Spleen (tissue), 7 donors: ENCODE measurements at regions not wholly inside any gene's neighbourhood (a gene's known extent, or its start where the extent isn't known, plus 50 kb on each side); places are given as distances from the start of the nearest gene placed in this dataset.

ENCODE experiments used
- CTCF ChIP-seq, 11 experiments: fragments of 200-600 bp in 7 of 11; fragments of 450-650 bp in 4 of 11; sonication (generic) in 4 of 11; IDR thresholded peaks in 8 of 11; conservative IDR thresholded peaks in 3 of 11; 1 replicate in 7 of 11; 2 replicates in 4 of 11; pipeline versions ENCODE4 v1.4.0 to v1.8.0; 2016 to 2021; ENCODE audit warnings: antibody characterized with exemption in 11 of 11, inconsistent platforms in 4 of 11, mild to moderate bottlenecking in 1 of 11
- POLR2AphosphoS5 ChIP-seq, 3 donors: sonication (generic); formaldehyde crosslinking; IDR thresholded peaks; one replicate each; pipeline ENCODE4 v1.5.1; 2017; ENCODE audit warnings: antibody characterized with exemption in 3 of 3
- donor health status: DM: no; HTN: no; CAD: no; lungs with moderate emphysema.
- donor health status: DM: no; HTN: no; CAD: no.
- donor health status: DM: no; HTN: no; CAD: no.

- TF ChIP-seq CTCF (IDR thresholded peaks at IDR 0.05 in 8 of 11, conservative IDR thresholded peaks at IDR 0.05 in 3 of 11) (no peak), POLR2AphosphoS5 (IDR thresholded peaks at IDR 0.05) (no peak)
Observed at GRCh38 chr2:145813481-145813880, 1293.6 kb upstream of the ZEB2 start.
